LNCAP (cell line): ENCODE measurements at regions not wholly inside any gene's neighbourhood (a gene's known extent, or its start where the extent isn't known, plus 50 kb on each side); places are given as distances from the start of the nearest gene placed in this dataset.

Experiments used
- CTCF ChIP-seq: fragments of 450-650 bp; IDR thresholded peaks from 2 replicates; pipeline ENCODE4 v1.5.1; 2017; ENCODE audit warnings: mild to moderate bottlenecking

- TF ChIP-seq CTCF: peak; percentile 10; the same call in 1 of the 2 replicates
Measured at GRCh38 chr6:60477747-60478146, 1808.3 kb downstream of the KHDRBS2 start.
